NOMO-1 treated with DMSO at 0.1 percent for 48 hours (cell line): ENCODE measurements at regions not wholly inside any gene's neighbourhood (a gene's known extent, or its start where the extent isn't known, plus 50 kb on each side); places are given as distances from the start of the nearest gene placed in this dataset.
"Not testable (repeated sequence)": the region's sequence is repeated elsewhere in the genome, so short reads cannot be mapped to it uniquely, and the experiment has no call there.

Experiments
- DNase-seq: peaks from one replicate; lab custom pipeline; 2025; ENCODE audit not compliant: unreplicated experiment; lab: John Stamatoyannopoulos, UW

GRCh38 chr6:27547157-27548075 is 74.5 kb upstream of the ZNF184 start:
- DNase-seq = no peak

GRCh38 chr6:27546522-27546921 is 73.6 kb upstream of the ZNF184 start:
- no peak for DNase-seq

- DNase-seq = no peak
These were observed 72.6 kb upstream of the ZNF184 start for GRCh38 chr6:27545271-27546046.

- no peak for DNase-seq
These were observed 71.8 kb upstream of the ZNF184 start for GRCh38 chr6:27544612-27545260.

GRCh38 chr6:27544135-27544534 is 71.2 kb upstream of the ZNF184 start:
- not testable (repeated sequence) for DNase-seq

- DNase-seq = no peak
These were observed 69.6 kb upstream of the ZNF184 start for GRCh38 chr6:27542485-27542884.

- no peak for DNase-seq
These were observed 69.0 kb upstream of the ZNF184 start for GRCh38 chr6:27541933-27542297.

- no peak for DNase-seq
These were observed 68.5 kb upstream of the ZNF184 start for GRCh38 chr6:27541212-27541932.

GRCh38 chr6:27539551-27539950 is 66.6 kb upstream of the ZNF184 start:
- no peak for DNase-seq

GRCh38 chr6:27532820-27533538 is 60.1 kb upstream of the ZNF184 start:
- DNase-seq = no peak

- DNase-seq = no peak
These were observed 59.0 kb upstream of the ZNF184 start for GRCh38 chr6:27531772-27532459.

- not testable (repeated sequence) for DNase-seq
These were observed 56.9 kb upstream of the ZNF184 start for GRCh38 chr6:27529796-27530195.

GRCh38 chr6:27528714-27529113 is 55.8 kb upstream of the ZNF184 start:
- DNase-seq = no peak
